ENCODE measurements at regions not wholly inside any gene's neighbourhood (a gene's known extent, or its start where the extent isn't known, plus 50 kb on each side); places are given as distances from the start of the nearest gene placed in this dataset.

DNA sequence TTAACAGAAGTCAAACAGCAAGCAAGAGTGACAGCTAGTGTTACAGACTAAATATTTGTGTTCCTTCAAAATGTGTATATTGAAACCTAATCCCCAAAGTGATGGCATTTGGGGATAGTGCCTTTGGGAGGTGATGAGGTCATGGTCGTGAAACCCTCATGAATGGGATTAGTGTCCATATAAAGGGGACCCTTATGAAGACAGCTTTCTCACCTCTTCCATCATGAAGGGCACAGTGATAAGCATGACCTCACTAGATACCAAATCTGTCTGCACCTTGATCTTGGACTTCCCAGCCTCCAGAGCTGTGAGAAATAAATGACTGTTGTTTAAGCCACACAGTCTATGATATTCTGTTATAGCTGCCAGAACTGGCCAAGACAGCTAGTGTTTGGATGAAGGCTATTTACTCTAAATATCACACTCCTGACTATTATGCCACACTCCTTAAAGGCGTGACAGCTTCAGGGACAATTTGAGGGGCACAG, 235.7 kb upstream of the TMEM72 start:
- H3K36me3 Mint-ChIP-seq (ENCODE audit: unreplicated experiment) = no peaks in the 10 kb centered on the region
- DNase-seq = no peak
- H3K4me3 Mint-ChIP-seq (ENCODE audit: unreplicated experiment) = no peak overlapping the region
- no peaks in the 10 kb centered on the region for H3K4me1 Mint-ChIP-seq (ENCODE audit: low read depth, unreplicated experiment)
- H3K27me3 Mint-ChIP-seq (ENCODE audit: unreplicated experiment) = no peaks in the 10 kb centered on the region
- no peak overlapping the region for H3K27ac Mint-ChIP-seq (ENCODE audit: unreplicated experiment)
- H3K9me3 Mint-ChIP-seq (ENCODE audit: unreplicated experiment) = no peaks in the 10 kb centered on the region
- TF ChIP-seq, protein P1, sequence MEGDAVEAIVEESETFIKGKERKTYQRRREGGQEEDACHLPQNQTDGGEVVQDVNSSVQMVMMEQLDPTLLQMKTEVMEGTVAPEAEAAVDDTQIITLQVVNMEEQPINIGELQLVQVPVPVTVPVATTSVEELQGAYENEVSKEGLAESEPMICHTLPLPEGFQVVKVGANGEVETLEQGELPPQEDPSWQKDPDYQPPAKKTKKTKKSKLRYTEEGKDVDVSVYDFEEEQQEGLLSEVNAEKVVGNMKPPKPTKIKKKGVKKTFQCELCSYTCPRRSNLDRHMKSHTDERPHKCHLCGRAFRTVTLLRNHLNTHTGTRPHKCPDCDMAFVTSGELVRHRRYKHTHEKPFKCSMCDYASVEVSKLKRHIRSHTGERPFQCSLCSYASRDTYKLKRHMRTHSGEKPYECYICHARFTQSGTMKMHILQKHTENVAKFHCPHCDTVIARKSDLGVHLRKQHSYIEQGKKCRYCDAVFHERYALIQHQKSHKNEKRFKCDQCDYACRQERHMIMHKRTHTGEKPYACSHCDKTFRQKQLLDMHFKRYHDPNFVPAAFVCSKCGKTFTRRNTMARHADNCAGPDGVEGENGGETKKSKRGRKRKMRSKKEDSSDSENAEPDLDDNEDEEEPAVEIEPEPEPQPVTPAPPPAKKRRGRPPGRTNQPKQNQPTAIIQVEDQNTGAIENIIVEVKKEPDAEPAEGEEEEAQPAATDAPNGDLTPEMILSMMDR (IDR thresholded peaks at IDR 0.05; ENCODE audit: partially characterized antibody, unreplicated experiment) = no peak

DNA sequence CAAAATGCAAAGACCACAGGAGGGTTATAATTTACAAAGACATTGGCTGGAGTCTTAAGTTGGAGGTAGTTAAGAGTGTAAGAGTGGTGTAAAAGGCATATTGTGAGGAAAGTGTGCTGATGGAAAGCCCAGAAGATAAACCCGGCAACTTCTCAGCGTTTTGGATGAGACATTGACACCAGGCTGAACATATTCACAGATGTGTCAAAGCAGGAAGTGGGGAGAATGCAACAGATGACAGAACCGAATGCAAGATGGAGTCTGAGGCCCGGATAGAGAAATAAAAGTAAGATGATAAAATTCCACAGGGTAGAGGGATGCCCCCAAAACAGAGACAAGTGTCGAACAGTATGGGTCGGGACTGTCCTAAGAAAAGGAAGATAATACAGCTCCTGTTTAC, 230.4 kb upstream of the TMEM72 start:
- no peak overlapping the region for H3K4me3 Mint-ChIP-seq (ENCODE audit: unreplicated experiment)

DNA sequence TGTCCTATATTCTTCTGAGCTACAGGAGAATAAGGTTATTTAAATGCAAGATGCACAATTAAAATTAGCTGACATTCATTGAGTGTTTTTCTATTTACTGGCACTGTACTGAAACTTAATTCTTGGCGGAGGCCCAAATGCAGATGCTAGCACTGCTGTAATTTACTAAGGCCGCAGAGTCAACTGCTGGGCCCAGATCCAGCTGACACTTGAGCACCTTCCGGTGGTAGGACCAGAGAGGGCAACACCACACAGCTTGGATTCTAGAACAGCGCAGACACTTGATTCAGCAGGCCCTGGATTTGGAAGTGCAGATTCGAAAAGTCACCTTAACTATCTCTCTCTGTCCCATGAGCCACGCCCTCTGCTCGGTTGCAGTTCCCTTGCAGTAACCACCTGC, 228.6 kb upstream of the TMEM72 start:
- no peaks in the 10 kb centered on the region for H3K27me3 Mint-ChIP-seq (ENCODE audit: unreplicated experiment)
- H3K36me3 Mint-ChIP-seq (ENCODE audit: unreplicated experiment) = no peaks in the 10 kb centered on the region
- DNase-seq = no peak
- no peaks in the 10 kb centered on the region for H3K4me1 Mint-ChIP-seq (ENCODE audit: low read depth, unreplicated experiment)
- H3K4me3 Mint-ChIP-seq (ENCODE audit: unreplicated experiment) = no peak overlapping the region
- no peaks in the 10 kb centered on the region for H3K9me3 Mint-ChIP-seq (ENCODE audit: unreplicated experiment)
- no peak overlapping the region for H3K27ac Mint-ChIP-seq (ENCODE audit: unreplicated experiment)
- TF ChIP-seq, protein P1 (IDR thresholded peaks at IDR 0.05; ENCODE audit: partially characterized antibody, unreplicated experiment) = no peak

More for the DNA sequence above, 230.4 kb upstream of the TMEM72 start:
- DNase-seq = no peak
- Mint-ChIP-seq H3K27ac (ENCODE audit: unreplicated experiment) (no peak overlapping the region), H3K27me3 (ENCODE audit: unreplicated experiment) (no peaks in the 10 kb centered on the region), H3K9me3 (ENCODE audit: unreplicated experiment) (no peaks in the 10 kb centered on the region), H3K4me1 (ENCODE audit: low read depth, unreplicated experiment) (no peaks in the 10 kb centered on the region), H3K36me3 (ENCODE audit: unreplicated experiment) (no peaks in the 10 kb centered on the region)
- TF ChIP-seq, protein P1 (IDR thresholded peaks at IDR 0.05; ENCODE audit: partially characterized antibody, unreplicated experiment) = no peak

DNA sequence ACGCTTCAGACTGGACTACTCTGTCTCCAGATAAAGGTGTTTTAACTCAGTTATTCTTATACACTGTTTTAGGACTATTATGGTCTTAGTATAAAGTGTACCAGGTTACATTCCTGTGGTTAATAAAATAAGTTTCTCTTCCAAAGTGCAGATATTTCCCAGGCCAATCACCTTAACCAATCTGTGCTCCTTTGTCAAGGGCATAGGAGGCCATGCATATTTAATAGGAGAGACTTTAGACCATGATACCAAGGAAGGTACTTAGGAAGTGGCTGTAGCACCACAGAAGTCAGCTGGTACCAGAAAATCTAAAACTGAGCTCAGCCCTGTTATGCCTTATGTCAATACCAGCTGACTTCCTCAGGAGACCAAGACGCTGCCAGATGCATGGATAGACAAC, 226.5 kb upstream of the TMEM72 start:
- H3K27ac Mint-ChIP-seq (ENCODE audit: unreplicated experiment) = no peak overlapping the region
- TF ChIP-seq, protein P1 (IDR thresholded peaks at IDR 0.05; ENCODE audit: partially characterized antibody, unreplicated experiment) = no peak
- no peak overlapping the region for H3K4me3 Mint-ChIP-seq (ENCODE audit: unreplicated experiment)
- DNase-seq = no peak
- no peaks in the 10 kb centered on the region for H3K27me3 Mint-ChIP-seq (ENCODE audit: unreplicated experiment)
- no peaks in the 10 kb centered on the region for H3K9me3 Mint-ChIP-seq (ENCODE audit: unreplicated experiment)
- no peaks in the 10 kb centered on the region for H3K4me1 Mint-ChIP-seq (ENCODE audit: low read depth, unreplicated experiment)
- no peaks in the 10 kb centered on the region for H3K36me3 Mint-ChIP-seq (ENCODE audit: unreplicated experiment)

DNA sequence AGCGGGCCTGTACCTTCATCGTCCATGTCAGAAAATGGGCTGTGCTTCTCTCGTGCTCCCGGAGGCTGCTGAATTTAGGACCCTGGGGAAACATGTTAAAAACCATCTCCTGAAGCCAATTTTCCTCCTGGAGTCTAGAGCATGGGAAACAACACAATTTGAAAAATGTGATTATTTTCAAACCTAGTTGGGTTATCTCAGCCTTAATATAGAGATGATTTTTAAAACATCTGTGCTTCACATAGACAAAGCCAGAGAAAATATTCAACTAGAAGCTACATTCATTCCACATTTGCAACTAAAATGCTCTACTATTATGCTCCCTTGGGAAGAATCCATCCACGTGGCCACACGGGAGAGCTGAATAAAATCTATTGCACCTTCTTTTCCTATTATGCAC, 225.9 kb upstream of the TMEM72 start:
- Mint-ChIP-seq H3K27me3 (ENCODE audit: unreplicated experiment) (no peaks in the 10 kb centered on the region), H3K4me3 (ENCODE audit: unreplicated experiment) (no peak overlapping the region), H3K36me3 (ENCODE audit: unreplicated experiment) (no peaks in the 10 kb centered on the region), H3K4me1 (ENCODE audit: low read depth, unreplicated experiment) (no peaks in the 10 kb centered on the region), H3K9me3 (ENCODE audit: unreplicated experiment) (no peaks in the 10 kb centered on the region), H3K27ac (ENCODE audit: unreplicated experiment) (no peak overlapping the region)
- DNase-seq = no peak
- TF ChIP-seq, protein P1 (IDR thresholded peaks at IDR 0.05; ENCODE audit: partially characterized antibody, unreplicated experiment) = no peak

Measured in glutamatergic neuron (in vitro differentiated cells).